ENCODE measurements at regions not wholly inside any gene's neighbourhood (a gene's known extent, or its start where the extent isn't known, plus 50 kb on each side); places are given as distances from the start of the nearest gene placed in this dataset.
A peak's percentile ranks its signal among the peaks of the same experiment; 100 is the strongest.

DNA sequence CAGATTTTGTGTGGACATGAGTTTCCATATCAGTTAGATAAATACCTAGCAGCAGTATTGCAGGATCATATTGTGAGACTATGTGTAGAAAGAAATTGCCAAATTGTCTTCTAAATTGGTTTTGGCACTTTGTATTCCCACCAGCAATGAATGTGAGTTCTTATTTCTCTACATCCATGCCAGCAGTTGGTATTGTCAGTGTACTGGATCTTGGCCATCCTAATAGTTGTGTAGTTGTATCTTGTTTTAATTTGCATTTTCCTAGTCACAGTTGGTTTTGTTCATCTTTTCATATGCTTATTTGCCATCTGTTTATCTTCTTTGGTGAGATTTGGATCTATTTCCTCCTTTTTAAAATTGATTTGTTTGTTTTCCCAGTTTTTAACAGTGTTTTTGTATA is 154.7 kb upstream of the HCRTR2 start:
- H3K27ac ChIP-seq: no peak overlapping the region
- no peaks in the 10 kb centered on the region for H3K27me3 ChIP-seq
- DNase-seq: no peak
- H3K4me3 ChIP-seq: no peak overlapping the region
- H3K36me3 ChIP-seq: no peaks in the 10 kb centered on the region
- no peak for TF ChIP-seq POLR2AphosphoS5 (IDR thresholded peaks at IDR 0.05)
- no peak for TF ChIP-seq CTCF (IDR thresholded peaks at IDR 0.05)
- TF ChIP-seq POLR2A (IDR thresholded peaks at IDR 0.05): no peak
- no peak for TF ChIP-seq EP300 (IDR thresholded peaks at IDR 0.05)
- no peaks in the 10 kb centered on the region for H3K9me3 ChIP-seq
- intact Hi-C loops (cut with DNase I; ENCODE audit: low total_unique reads): no loop called here
- peaks cover 0 to 12% (median 6%) of the 10 kb centered on the region in 4 donors for H3K4me1 ChIP-seq

GRCh38 chr6:55023230-55023629 is 151.1 kb upstream of the HCRTR2 start:
- Histone ChIP-seq H3K27me3 (no peaks in the 10 kb centered on the region), H3K4me3 (no peak overlapping the region), H3K9me3 (no peaks in the 10 kb centered on the region), H3K27ac (no peak overlapping the region), H3K4me1 (no peaks in the 10 kb centered on the region), H3K36me3 (no peaks in the 10 kb centered on the region)
- DNase-seq: peak in 1 of 2 donors; percentile 16
- intact Hi-C loops (cut with DNase I; ENCODE audit: low total_unique reads): no loop called here
- 62 to 77% (median 70%) methylated on average over 3 of the region's 3 CpGs for WGBS, 5 donors
- no peak for TF ChIP-seq POLR2AphosphoS5 (IDR thresholded peaks at IDR 0.05)
- no peak for TF ChIP-seq EP300 (IDR thresholded peaks at IDR 0.05)
- TF ChIP-seq CTCF (IDR thresholded peaks at IDR 0.05): no peak
- TF ChIP-seq POLR2A (IDR thresholded peaks at IDR 0.05): no peak

- intact Hi-C loops (cut with DNase I; ENCODE audit: low total_unique reads): no loop called here
- DNase-seq: no peak
- no peak overlapping the region for H3K4me3 ChIP-seq
- no peak overlapping the region for H3K27ac ChIP-seq
- TF ChIP-seq POLR2A (IDR thresholded peaks at IDR 0.05) (no peak), CTCF (IDR thresholded peaks at IDR 0.05) (no peak), EP300 (IDR thresholded peaks at IDR 0.05) (no peak), POLR2AphosphoS5 (IDR thresholded peaks at IDR 0.05) (no peak)
- H3K4me1 ChIP-seq: no peaks in the 10 kb centered on the region
- no peaks in the 10 kb centered on the region for H3K27me3 ChIP-seq
- H3K9me3 ChIP-seq: peaks cover 0 to 13% (median 10%) of the 10 kb centered on the region in 4 donors
- H3K36me3 ChIP-seq: no peaks in the 10 kb centered on the region
Observed at GRCh38 chr6:55033016-55033546, 141.2 kb upstream of the HCRTR2 start.

DNA sequence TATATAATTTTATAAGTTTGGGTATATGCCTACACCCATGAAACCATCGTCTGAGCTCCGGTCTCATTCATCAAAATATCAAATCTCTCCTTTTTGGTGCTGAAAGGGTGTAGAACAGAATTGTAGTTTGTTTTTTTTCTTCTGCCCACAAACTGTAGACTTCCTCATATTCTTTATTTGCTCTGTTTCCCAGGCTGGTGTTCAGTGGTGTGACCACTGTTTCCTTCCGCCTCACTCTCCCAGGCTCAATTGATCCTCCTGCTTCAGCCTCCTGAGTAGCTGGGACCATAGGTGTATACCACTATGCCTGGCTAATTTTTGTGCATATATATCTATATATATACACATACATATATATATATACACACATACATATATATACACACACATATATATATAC is 139.6 kb upstream of the HCRTR2 start:
- WGBS, 5 donors: 77 to 92% (median 85%) methylated on average over 3 of the region's 3 CpGs

More for the DNA sequence above, 139.6 kb upstream of the HCRTR2 start:
- no peak for DNase-seq
- H3K27me3 ChIP-seq: no peaks in the 10 kb centered on the region
- H3K4me3 ChIP-seq: no peak overlapping the region
- H3K36me3 ChIP-seq: no peaks in the 10 kb centered on the region
- no peak for TF ChIP-seq EP300 (IDR thresholded peaks at IDR 0.05)
- no peak for TF ChIP-seq POLR2AphosphoS5 (IDR thresholded peaks at IDR 0.05)
- no peak for TF ChIP-seq CTCF (IDR thresholded peaks at IDR 0.05)
- no peak for TF ChIP-seq POLR2A (IDR thresholded peaks at IDR 0.05)
- no peaks in the 10 kb centered on the region for H3K4me1 ChIP-seq
- no peak overlapping the region for H3K27ac ChIP-seq
- intact Hi-C loops (cut with DNase I; ENCODE audit: low total_unique reads): no loop called here
- H3K9me3 ChIP-seq: peaks cover 0 to 13% (median 10%) of the 10 kb centered on the region in 4 donors
